ENCODE measurements at regions not wholly inside any gene's neighbourhood (a gene's known extent, or its start where the extent isn't known, plus 50 kb on each side); places are given as distances from the start of the nearest gene placed in this dataset.
"Not testable (repeated sequence)": the region's sequence is repeated elsewhere in the genome, so short reads cannot be mapped to it uniquely, and the experiment has no call there.

DNA sequence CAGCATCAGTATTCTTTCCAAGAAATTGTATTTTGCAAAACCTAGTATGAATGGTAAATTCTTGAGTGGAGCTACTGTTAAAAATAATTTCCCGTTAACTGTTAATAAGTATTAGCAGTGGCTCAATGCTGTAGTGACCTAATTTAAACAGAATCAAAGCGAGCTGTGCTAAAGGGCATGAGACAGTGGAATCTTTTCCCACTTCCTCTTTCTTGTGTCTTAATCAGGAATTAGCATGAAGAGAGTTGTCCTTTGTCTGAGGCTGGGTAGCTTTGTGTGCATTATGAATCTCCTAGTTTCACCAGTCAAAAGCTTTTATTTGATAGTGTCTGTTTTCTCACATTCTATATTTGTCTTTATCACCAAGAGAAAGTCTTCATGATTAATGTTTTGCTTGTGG is 298.8 kb upstream of the GCFC2 start:
- DNase-seq (ENCODE audit: low spot score) = no peak

- DNase-seq (ENCODE audit: low spot score) = peak; percentile 70
Measured at GRCh38 chr2:76008001-76008702, 297.4 kb upstream of the GCFC2 start.

- DNase-seq (ENCODE audit: low spot score) = no peak
Measured at GRCh38 chr2:76000425-76000824, 289.7 kb upstream of the GCFC2 start.

DNA sequence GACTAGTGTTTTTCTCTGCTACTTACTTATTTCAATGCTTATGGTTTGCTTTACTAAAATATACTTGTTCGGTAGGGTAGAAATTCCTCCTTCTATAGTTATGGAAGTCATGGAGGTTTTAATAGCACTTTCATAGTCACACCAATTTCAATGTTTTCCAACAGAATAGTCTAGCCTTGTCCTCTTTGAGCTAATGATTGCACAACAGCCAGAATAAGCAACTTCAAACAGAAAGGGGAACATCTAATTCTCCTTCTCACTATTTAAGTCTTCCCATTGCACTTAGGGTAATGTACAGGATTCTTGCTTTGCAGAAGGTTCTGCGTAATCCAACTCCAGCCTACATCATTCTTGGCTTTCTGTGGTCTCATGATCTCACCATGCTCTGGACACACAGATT is 287.7 kb upstream of the GCFC2 start:
- no peak for DNase-seq (ENCODE audit: low spot score)

GRCh38 chr2:75994759-75995158 is 284.0 kb upstream of the GCFC2 start:
- no peak for DNase-seq (ENCODE audit: low spot score)

DNA sequence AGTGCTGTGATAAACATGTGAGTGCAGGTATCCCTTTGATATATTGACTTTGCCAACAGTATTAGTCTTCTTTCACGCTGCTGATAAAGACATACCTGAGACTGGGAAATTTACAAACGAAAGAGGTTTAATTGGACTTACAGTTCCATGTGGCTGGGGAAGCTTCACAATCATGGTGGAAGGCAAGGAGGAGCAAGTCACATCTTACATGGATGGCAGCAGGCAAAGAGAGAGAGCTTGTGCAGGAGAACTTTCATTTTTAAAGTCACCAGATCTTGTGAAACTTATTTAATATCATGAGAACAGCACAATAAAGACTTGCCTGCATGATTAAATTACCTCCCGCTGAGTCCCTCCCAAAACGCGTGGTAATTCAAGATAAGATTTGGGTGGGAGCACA is 277.9 kb upstream of the GCFC2 start:
- DNase-seq (ENCODE audit: low spot score) = not testable (repeated sequence)

DNA sequence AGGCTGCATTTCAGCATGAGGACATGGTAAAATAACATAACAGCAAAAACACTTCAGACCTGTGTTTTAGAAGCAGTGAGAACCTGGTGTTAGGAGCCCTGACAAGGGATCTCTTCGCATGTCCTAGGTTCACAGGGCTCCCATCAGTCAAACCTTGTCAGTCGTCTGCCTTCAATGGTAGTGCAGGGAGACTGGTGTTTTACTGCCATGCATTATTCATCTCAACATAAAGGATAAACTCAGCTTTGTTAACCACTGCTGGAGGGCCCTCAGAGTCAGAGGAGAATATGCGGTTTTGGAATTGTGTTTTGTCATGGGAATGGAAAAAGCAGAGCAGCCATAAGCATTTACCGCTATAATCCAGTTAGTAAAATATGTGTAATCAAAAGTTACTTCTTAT is 275.9 kb upstream of the GCFC2 start:
- no peak for DNase-seq (ENCODE audit: low spot score)

GRCh38 chr2:75982719-75983118 is 272.0 kb upstream of the GCFC2 start:
- DNase-seq (ENCODE audit: low spot score) = no peak

GRCh38 chr2:75964646-75965045 is 253.9 kb upstream of the GCFC2 start:
- no peak for DNase-seq (ENCODE audit: low spot score)

DNA sequence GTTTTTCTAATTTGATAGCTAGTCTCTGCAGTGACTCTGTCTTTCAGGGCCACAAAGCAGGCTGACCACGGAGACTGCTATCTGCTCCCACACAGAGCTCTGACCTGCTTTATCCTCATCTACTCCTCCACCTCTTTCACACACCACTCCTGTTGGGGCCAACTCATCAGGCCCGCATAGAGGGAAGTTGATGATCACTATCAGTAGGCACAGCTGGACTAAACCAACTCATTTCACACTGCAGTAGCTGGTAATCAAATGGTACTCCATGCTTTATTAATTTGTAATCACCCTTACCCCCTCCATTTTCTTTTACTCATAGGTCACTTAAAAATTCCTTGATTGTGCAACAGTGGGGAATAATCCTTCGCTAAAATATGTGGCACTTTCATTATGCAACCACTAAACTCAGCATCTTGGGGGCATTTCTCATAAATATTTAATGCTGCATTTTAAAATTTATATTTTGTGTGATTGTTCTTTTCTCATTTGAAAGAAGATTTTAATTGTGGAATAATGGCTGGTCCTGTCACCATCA is 249.8 kb upstream of the GCFC2 start:
- no peak for DNase-seq (ENCODE audit: low spot score)

DNA sequence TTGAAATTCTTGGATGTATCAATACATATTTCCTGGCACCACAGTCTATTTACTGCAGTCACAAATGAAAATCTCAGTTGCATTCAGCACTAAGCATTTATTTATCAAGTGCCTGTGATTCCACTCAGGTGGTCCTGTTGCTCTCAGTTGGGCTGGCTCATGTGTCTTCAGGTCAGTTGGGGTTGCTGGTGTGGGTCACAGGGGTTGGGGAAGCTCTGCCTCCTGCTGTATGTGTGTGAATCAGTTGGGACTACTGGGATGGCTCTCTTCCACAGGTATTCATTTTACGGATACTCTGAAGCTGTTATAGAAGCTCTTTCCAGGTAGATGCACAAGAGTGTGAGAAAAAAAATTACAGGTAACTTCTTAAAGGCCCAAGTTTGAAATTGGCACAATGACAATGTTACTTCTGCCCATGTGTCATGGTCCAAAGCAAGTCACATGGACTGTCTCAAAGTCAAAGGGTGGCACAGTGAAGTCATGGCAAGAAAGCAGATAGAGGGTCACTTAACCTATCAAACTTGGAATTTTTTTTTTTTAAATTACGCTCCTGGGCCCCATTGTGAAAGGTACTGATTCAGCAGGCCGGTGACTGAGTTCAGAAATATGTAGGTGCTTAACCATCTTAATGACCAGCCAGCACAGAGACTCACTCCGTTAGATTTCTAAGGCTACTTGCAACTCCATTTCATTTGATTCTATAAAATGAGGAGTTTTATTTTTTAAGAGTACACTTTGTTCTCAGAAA is 249.2 kb upstream of the GCFC2 start:
- DNase-seq (ENCODE audit: low spot score) = no peak

- no peak for DNase-seq (ENCODE audit: low spot score)
Measured at GRCh38 chr2:75954761-75955160, 244.0 kb upstream of the GCFC2 start.

GRCh38 chr2:75952173-75952572 is 241.5 kb upstream of the GCFC2 start:
- DNase-seq (ENCODE audit: low spot score) = no peak

GRCh38 chr2:75949385-75950030 is 238.8 kb upstream of the GCFC2 start:
- DNase-seq (ENCODE audit: low spot score) = no peak

DNA sequence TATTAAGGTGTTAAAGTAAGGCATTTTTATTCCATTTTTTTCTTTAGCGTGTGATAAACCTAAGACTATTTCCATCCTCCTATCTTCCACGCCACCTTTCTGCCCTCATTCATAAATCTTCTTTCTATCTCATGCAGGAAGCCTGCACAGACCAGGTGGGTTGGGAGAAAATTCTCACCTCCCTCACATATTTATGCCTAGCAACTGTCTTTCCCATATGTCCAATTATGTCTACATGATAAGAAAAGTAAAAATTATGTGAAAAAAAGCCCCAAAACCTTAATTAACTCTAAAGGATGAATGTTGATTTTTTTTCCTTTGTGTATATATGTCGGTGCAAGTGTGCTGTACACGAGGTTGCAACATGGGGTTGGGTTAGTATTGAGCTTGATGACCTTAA is 225.6 kb upstream of the GCFC2 start:
- no peak for DNase-seq (ENCODE audit: low spot score)

GRCh38 chr2:75932996-75933395 is 222.3 kb upstream of the GCFC2 start:
- DNase-seq (ENCODE audit: low spot score) = no peak

DNA sequence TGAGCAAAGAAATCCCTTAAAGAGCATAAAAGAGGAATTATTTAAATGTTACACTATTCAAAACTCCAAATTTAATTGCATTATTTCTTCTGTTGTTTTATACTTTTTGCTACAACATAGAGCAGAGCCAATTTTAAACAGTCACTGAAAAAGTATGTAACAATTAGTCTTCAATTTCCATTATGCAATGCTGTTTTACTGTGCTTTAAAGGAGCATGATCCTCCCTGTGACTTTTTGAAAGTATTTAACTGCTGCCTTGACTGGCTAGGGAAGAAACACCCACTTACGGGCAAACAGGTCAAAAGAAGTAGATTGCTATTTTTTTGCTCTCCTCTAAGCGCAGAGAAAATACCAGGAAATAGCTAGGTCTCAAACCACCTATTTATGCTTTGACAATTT is 217.4 kb upstream of the GCFC2 start:
- no peak for DNase-seq (ENCODE audit: low spot score)

- DNase-seq (ENCODE audit: low spot score) = no peak
Measured at GRCh38 chr2:75925331-75926024, 214.8 kb upstream of the GCFC2 start.

DNA sequence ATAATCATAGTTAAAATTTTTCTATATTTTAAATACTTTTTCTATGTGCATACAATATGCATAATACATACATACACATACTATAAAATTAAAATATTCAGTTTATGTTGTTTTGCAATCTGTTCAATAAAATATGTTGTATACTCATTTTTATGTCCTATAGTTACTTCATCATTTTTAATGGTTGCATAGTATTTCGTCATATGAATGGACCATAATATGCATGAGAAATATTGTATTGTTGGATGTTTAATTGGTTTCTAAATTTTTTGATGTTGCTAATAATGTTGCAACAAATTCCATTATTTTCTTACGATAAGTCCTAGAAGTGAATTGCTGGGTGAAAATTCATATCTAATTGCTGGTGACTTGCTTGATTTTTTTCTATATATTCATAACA is 211.5 kb upstream of the GCFC2 start:
- DNase-seq (ENCODE audit: low spot score) = no peak

- no peak for DNase-seq (ENCODE audit: low spot score)
Measured at GRCh38 chr2:75920859-75921551, 210.3 kb upstream of the GCFC2 start.

- DNase-seq (ENCODE audit: low spot score) = no peak
Measured at GRCh38 chr2:75915851-75916634, 205.3 kb upstream of the GCFC2 start.
